GM19023 (cell line): ENCODE measurements at regions not wholly inside any gene's neighbourhood (a gene's known extent, or its start where the extent isn't known, plus 50 kb on each side); places are given as distances from the start of the nearest gene placed in this dataset.
A peak's percentile ranks its signal among the peaks of the same experiment; 100 is the strongest.

Experiments used
- ATAC-seq: cut with Tn5 transposase; IDR thresholded peaks from one replicate; pipeline ENCODE4 v1.9.1; 2021; ENCODE audit warnings: mild to moderate bottlenecking, moderate library complexity; ENCODE audit not compliant: unreplicated experiment

DNA sequence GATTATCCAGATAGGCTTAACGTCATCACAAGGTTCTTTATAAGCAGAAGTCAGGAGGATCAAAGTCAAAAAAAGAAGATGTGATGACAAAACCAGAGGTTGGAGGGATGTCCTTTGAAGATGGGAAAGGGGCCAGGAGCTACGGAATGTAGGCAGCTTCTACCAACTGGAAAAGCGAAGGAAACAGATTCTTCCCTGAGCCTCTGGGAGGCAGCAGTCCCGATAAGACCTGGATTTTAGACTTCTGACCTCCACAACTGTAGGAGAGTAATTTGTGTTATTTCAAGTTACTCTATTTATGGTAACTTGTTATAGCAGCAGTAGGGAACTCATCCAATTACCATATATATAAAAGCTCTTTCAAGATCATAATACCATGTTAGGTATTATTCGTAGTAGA, 98.8 kb upstream of the MYCBP2 start:
- ATAC-seq, result no peak

DNA sequence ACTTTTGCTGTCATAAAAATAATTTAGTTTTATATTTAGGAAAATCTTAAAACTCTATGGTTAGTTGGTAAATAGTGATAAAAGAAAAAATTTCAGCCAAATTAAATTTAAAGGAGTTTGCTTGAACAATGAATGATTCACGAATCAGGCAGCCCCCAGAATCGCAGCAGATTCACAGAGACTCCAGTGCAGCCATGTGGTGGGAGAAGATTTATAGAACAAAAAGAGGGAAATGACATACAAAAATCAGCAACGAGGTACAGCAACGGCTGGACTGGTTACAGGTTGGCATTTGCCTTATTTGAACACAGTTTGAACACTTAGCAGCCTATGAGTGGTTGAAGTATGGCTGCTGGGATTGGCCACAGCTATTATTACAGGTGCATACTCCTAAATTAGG, 96.4 kb upstream of the MYCBP2 start:
- no peak for ATAC-seq

GRCh38 chr13:77422724-77423123, 95.8 kb upstream of the MYCBP2 start:
- no peak for ATAC-seq

DNA sequence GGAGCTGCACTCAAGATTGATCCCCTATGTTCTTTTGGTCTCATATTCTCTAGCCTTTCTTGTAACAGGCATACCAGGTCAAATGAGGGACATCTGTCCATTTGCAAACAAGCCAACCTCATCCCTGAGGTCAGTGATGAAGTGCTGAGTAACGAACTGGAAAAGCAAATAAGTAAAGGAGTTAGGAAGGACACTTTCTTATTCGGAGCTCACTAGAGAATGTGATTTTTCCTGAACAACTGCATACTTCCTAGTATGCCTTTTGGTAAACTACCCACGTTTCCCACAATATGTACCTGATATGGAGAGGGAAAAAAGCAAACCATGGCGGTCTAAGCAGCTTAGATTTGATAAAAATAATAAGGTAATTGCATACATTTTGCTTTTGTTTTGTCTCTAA, 91.0 kb upstream of the MYCBP2 start:
- ATAC-seq, result no peak

- no peak for ATAC-seq
Measured at GRCh38 chr13:77416666-77417212, 89.8 kb upstream of the MYCBP2 start.

GRCh38 chr13:77415253-77416071, 88.6 kb upstream of the MYCBP2 start:
- peak; percentile 69 for ATAC-seq

DNA sequence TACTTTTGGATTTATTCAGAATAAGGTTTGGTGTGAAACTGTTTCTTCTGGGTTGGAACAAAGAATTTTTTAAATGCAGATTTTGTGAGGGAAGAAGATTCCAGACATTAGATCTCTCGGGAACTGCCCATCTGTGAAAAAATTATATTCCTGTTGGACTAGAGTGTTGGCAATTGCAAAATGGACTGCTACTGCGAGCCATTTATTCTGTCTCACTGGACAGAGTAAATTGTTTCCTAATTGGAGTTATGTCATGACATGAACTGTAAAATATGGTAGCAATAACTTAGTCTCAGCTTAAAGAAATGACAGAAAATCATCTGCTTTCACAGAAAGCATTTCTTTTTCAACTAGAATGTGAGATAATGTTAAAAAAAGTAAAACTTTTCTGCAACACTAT, 86.0 kb upstream of the MYCBP2 start:
- ATAC-seq, result no peak

DNA sequence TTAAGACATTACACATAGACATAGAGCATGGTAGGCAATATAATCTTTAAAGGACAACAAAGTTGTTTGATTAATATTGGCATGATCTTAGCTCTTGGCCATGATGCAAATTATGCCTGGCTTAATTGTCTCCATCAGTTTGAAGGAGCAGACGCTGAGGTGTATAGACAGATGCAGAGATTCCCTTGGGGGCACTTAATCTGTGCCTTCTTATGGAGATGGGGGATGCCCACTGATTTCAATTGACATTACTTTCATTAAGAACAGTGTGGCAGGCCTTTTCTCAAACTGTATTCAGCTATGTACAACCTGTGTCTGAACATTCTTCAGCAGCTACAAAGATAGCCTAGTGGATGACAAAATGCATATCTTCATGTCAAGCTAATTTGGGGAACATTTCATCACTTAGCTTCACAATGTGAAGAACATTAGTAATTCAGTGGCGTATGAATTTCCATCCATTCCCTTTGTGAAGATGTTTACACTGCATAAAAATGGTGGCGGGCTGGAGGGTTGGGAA, 85.3 kb upstream of the MYCBP2 start:
- no peak for ATAC-seq

GRCh38 chr13:77409412-77409811, 82.5 kb upstream of the MYCBP2 start:
- ATAC-seq, result no peak

GRCh38 chr13:77406644-77407440, 79.9 kb upstream of the MYCBP2 start:
- no peak for ATAC-seq

DNA sequence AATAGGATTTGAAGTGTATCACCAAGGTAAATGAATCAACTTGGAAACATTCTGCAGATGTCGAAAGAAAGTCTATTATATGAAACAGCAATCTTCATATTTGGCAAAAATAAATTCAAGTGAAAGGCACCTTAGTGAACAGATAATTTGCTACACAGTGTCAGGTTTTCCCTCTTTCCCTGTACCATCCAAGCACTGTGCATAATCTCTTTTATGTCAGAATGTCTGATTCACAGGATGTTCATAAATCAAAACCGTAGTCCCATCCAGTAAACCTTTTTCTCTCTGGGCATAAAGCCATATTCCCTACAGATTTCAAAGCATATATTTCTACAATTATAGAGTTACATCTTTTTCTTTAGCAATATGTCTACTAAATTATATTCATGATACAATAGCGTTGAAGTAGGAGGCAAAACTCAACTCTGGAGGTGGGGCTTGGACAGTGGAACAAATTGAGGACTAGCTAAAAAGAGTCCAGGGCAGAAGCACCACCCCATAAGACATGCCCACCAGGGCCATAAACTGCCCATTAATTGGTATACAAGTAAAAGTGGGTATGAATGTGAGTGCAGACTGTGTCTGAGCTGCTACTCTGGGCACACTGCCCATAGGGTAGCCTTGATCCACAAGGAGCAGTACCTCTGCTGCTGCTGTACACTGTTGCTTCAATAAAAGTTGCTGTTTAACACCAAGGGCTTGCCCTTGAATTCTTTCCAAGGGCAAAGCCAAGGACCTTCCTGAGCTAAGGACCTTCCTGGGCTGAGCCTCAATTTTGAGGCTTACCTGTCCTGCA, 72.1 kb upstream of the MYCBP2 start:
- ATAC-seq, result no peak

DNA sequence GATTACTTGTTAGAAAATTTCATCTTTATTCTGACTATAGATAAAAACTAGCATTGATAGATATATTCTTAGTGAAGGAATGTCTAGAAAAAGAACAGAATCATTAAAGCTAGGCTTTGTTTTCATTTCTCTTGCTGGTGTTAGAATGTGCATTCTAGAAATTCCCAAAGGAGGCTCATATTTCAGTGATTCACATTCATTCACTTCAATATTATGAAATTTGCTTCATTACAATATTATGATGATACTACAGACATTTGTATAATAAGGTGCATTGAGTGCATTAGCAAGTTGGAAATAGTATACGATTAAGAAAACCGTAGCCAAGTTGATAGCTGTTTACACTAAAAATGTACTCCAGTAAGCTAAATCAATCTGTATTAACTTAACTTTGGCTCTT, 70.7 kb upstream of the MYCBP2 start:
- ATAC-seq, result no peak

- no peak for ATAC-seq
Measured at GRCh38 chr13:77391475-77391874, 64.6 kb upstream of the MYCBP2 start.

DNA sequence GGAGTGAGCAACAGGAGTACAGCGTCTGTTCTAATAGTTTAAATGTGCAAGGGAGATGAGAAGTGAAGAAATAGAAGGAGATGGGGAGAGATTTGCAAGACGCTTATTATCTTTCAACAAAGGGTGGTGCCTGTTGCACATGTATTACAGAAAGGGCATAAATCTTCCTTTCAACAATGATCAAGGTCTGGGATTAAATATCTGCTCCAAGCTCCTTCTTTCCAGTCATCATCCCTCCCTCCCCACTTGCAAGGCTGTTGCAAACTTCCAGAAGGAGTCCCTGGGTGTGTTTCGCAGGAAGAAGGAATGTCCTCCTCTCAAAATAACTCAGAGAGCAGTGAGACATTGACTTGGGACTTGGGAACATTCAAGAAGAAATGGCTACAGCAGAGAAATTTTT, 63.5 kb upstream of the MYCBP2 start:
- no peak for ATAC-seq

GRCh38 chr13:77389625-77390000, 62.7 kb upstream of the MYCBP2 start:
- peak; percentile 62 for ATAC-seq

- ATAC-seq, result peak; percentile 10
Measured at GRCh38 chr13:77388944-77389624, 62.2 kb upstream of the MYCBP2 start.

- no peak for ATAC-seq
Measured at GRCh38 chr13:77387607-77388200, 60.8 kb upstream of the MYCBP2 start.

DNA sequence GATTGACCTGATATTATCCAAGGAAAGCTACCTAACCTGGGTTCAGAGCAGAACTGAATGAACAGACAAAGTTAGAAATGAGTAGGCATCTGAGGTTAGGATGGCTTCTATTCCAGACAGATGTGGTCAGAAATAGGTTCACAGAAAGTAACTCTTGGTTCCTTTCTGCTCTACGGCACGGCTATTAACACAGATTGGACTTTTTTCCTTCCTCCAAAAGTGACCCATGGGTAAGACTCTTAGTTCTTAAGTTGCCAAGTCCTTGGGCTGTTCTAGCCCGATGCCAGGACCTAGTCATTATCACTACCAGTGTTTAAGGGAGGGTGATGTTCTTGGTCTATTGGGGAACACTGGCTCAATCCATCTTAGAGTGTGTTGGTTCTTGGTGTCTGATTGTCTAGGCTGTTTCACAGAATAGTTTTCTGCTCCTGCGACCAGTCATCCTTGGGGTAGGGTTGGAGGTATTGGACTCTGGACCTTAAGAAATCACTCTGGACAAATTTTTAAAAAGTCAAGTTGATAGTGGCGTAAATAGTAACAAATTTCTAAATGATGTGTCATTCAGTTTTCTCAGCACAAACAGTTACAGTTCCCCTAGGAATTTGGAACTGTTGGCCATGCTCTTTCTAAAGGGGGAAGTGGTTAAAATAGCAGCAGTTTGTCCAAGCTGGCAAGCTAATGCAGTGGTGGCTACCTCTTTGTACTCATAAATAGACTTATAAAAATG, 60.1 kb upstream of the MYCBP2 start:
- ATAC-seq, result peak; percentile 57

- no peak for ATAC-seq
Measured at GRCh38 chr13:77386046-77386445, 59.2 kb upstream of the MYCBP2 start.
